ENCODE measurements at regions not wholly inside any gene's neighbourhood (a gene's known extent, or its start where the extent isn't known, plus 50 kb on each side); places are given as distances from the start of the nearest gene placed in this dataset.

DNA sequence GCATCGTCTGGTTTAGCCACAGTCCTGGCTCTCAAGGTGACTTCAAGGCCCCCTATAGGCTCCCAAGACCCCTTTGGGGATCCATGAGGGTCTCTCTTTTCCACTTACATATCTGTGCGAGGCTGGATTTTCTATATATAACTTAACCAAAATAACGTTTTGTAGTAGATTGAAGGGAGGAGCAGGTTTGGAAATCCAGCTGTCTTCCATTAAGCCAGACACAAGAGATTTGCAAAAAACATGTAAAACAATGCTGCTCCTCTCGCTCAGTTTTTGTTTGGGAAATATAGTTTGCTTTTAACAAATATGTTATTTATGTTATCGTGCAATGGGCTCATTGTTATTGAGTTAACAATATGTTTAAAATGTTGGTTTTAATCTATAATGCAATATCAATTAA is 811.2 kb downstream of the TYW1 start:
- in situ Hi-C loops (cut with HindIII; ENCODE audit: low sequenced_read_pairs) = no loop called here

DNA sequence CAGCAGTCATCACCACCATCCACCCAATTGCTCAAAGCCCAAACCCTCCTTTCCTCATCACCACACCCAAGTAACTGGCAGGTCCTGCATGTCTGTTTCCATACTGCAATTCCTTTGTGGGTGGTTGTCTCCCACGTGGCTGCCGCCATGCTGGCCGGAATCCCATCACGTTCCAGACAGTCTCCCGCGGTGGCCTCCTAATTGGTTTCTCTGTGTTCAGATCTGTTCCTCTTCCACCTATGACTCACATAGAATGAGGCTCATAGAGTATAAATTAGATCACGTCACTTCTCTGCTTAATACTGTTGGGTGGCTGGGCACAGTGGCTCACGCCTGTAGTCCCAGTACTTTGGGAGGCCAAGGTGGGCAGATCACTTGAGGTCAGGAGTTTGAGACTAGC is 813.0 kb downstream of the TYW1 start:
- in situ Hi-C loops (cut with HindIII; ENCODE audit: low sequenced_read_pairs) = no loop called here

- in situ Hi-C loops (cut with HindIII; ENCODE audit: low sequenced_read_pairs) = no loop called here
Measured at GRCh38 chr7:67813621-67814292, 817.1 kb downstream of the TYW1 start.

- in situ Hi-C loops (cut with HindIII; ENCODE audit: low sequenced_read_pairs) = no loop called here
Measured at GRCh38 chr7:67817481-67817880, 820.8 kb downstream of the TYW1 start.

DNA sequence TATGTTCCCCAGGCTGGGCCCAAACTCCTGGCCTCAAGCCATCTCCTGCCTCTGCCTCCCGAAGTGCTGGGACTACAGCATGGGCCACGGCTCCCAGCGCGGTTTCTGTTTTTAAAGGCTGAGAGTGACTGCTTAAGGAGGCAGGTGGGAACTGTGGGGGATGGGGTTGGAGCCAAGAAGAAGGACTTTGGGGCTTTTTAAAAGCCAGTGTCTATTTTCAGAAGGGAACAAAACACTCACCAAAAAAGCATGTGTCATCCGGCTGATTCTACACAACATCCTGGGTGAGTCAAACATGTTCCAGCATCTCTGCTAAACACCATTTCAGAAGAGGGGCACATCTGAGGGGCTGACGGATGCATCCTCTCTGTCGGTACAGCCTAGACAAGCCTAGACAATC is 824.5 kb downstream of the TYW1 start:
- in situ Hi-C loops (cut with HindIII; ENCODE audit: low sequenced_read_pairs) = no loop called here

DNA sequence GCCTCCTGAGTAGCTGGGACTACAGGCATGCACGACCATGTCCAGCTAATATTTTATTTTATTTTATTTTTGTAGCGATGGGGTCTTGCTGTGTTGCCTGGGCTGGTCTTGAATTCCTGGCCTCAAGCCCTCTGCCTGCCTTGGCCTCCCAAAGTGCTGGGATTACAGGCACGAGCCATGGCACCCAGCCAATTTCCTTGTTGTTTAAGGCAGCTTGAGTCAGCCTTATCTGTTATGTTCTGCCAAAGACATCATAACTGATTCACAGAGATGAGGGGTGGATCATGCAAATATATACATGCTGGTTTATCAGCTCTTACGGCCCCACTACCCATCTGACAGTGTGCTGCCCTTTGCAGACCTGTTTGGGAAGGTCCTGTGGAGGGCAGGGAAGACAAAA is 826.7 kb downstream of the TYW1 start:
- in situ Hi-C loops (cut with HindIII; ENCODE audit: low sequenced_read_pairs) = no loop called here

DNA sequence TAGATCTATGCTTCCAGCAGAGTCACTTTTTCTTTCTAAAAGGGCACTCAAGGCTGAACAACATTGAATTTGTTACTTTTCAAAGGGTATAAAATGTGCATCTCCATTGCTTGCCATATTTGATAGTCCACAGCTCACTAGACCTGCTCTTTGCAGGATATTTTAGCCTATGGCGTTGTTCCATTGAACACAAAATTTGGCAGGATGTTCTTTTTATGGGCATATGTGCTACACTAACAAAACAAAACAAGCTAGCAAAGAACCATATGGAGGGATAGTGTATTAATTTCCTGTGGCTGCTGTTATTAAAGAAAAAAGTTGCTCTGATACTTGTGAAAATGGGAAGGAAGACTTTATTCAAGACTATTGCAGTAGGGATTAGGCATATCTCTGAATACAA is 828.7 kb downstream of the TYW1 start:
- in situ Hi-C loops (cut with HindIII; ENCODE audit: low sequenced_read_pairs) = no loop called here

DNA sequence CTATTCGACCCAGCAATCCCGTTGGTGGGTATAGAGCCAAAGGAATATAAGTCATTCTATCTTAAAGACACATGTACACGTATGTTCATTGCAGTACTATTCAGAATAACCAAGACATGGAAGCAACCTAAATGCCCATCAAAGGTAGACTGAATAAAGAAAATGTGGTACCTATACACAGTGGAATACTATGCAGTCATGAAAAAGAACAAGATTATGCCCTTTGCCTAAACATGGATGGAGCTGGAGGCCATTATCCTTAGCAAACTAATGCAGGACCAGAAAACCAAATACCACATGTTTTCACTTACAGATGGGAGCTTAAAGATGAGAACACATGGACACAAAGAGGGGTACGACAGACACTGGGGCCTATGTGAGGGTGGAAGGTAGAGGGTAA is 845.3 kb downstream of the TYW1 start:
- in situ Hi-C loops (cut with HindIII; ENCODE audit: low sequenced_read_pairs) = no loop called here

DNA sequence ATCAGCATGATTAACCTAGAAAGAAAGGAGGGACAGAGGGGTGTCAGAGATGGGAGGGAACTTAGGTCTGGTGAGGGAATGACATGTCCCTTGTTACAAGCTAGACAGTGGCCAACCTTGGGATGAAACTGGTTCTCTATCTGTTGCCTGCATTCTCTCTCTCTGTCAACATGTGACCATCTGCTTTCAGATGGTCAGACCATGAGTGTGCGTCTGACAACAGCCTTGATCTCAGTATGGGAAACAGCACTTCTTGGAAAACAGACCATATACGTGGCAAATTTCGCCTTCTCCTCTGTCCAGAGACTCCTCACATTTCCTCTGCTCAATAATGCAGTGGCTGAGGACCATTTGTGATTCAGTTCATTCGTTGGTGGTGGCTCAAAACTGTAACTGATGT is 845.9 kb downstream of the TYW1 start:
- in situ Hi-C loops (cut with HindIII; ENCODE audit: low sequenced_read_pairs) = no loop called here

DNA sequence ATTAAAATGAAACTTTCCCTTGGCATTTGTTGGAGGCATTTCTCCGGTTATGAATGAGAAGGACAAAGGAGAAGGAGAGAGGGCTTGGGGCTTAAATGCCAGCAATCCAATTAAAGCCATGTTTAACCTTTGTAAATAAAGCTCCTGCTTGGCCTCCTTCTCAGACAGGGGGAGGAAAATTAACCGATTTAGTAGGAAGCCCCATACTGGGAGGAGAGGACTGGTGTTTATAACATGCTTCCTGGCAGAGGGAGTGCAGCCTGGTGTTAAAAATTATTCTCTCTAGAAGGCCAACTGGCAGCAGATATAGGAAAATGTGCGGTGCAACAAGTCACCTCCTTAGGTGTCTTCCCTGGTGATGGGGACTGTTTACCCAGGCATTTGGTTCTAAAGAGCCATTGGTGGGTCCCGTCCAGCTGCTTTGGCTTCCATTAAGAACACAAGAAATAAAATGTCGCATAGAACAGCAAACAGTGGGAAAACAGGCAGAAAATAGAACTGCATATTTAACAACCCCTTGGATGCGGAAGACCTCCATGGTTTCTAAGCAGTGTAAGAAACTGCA is 846.5 kb downstream of the TYW1 start:
- in situ Hi-C loops (cut with HindIII; ENCODE audit: low sequenced_read_pairs) = no loop called here

- in situ Hi-C loops (cut with HindIII; ENCODE audit: low sequenced_read_pairs) = no loop called here
Measured at GRCh38 chr7:67843615-67844014, 847.0 kb downstream of the TYW1 start.

DNA sequence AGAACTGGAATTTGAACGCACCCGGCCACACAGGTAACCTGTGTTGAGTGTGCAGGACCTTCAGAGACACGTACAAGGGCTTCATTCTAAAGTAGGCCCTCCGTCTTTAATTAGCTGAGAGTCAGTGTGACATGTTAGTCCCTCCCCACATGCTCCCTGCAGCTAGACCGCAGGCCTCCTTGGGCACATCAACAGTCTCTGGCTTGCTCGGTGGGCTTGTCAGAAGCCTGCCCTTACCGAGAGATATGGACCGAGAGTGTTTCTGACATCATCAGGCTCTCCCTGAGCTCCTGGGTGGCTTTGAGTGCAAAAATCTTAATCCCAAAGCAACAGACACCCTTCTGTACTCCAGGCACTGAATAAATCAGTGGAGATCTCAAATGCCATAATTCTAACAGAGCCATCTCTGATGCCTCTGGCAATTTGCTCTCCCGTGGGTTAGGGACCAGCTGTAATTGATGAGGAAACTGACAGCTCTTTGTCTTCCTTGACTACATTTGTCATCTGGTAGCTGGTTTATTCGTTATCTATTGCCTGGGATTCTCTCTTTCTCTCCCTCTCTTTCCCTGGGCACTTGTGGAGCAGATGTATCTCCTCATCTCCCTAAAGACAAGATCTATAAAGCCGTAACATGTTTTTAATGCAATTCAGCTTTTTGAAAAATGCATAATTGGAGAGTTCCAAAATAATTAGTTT is 850.6 kb downstream of the TYW1 start:
- in situ Hi-C loops (cut with HindIII; ENCODE audit: low sequenced_read_pairs) = no loop called here

GRCh38 chr7:67854221-67855178 is 857.9 kb downstream of the TYW1 start:
- in situ Hi-C loops (cut with HindIII; ENCODE audit: low sequenced_read_pairs) = no loop called here

- in situ Hi-C loops (cut with HindIII; ENCODE audit: low sequenced_read_pairs) = no loop called here
Measured at GRCh38 chr7:67855322-67855721, 858.7 kb downstream of the TYW1 start.

DNA sequence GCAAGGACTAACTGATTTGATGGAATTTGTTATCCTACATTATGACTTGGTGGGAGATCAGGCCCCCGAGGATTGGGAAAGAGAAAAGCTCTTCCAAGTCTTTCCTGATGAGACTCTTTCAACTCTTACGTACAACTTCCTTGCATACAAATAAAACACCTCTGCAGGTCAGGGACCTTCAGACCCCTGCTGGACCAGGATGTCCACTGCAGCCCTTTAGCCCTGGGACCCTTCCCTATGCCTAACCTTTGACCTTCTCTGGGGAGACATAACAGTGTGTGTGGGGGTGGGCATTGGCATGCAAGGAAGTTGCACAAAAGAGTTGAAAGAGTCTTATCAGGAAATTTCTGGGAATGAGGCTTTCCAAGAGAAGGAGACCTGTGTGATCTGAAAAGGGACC is 859.4 kb downstream of the TYW1 start:
- in situ Hi-C loops (cut with HindIII; ENCODE audit: low sequenced_read_pairs) = no loop called here

DNA sequence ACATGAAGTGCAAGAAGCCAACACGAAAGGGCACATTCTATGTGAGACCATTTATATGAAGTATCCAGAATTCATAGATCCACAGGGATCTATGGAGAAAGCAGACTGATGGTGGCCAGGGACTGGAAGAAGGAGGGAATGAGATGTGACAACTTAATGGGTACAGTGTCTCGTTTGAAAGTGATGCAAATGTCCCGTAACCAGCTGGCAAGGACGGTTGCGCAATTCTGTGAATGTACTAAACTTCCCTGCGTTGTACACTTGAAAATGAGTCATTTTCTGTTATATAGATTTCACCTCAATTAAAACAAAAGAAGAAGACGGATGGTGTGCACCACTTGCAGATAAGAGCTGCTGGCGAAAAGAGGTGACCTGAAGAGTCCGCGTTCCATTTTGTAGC is 861.1 kb downstream of the TYW1 start:
- in situ Hi-C loops (cut with HindIII; ENCODE audit: low sequenced_read_pairs) = no loop called here

- in situ Hi-C loops (cut with HindIII; ENCODE audit: low sequenced_read_pairs) = no loop called here
Measured at GRCh38 chr7:67858931-67859330, 862.3 kb downstream of the TYW1 start.

- in situ Hi-C loops (cut with HindIII; ENCODE audit: low sequenced_read_pairs) = no loop called here
Measured at GRCh38 chr7:67863911-67864310, 867.3 kb downstream of the TYW1 start.

DNA sequence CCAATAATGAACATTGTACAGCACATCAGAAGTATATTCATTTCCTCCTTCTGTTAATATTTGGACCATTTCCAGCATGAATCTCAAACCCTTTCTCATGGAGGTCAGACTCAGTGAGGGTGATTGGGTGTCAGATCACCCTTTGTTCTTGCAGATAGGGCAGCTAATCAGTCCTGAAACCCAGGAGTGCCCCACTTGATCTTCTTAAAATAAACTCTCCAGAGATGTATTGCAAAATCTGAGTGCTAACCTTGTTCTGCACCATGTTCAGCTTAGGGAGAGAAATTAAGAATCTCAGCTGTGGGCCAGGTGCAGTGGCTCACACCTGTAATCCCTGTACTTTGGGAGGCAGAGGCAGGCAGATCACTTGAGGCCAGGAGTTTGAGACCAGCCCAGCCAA is 869.4 kb downstream of the TYW1 start:
- in situ Hi-C loops (cut with HindIII; ENCODE audit: low sequenced_read_pairs) = no loop called here

DNA sequence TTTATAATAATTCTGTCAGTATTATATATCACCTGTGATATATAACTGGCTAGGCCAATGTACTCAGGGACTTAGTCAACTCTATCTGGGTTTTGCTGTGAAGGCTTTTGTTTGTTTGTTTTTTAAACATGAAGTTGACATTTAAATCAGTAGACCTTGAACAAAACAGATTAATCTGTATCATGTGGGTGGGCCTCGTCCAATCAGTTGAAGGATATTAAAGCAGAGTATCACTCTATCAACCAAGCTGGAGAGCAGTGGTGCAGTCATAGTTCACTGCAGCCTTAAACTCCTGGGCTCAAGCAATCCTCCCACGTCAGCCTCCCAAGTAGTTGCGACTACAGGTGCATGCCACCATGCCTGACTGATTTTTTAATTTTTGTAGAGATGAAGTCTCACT is 870.2 kb downstream of the TYW1 start:
- in situ Hi-C loops (cut with HindIII; ENCODE audit: low sequenced_read_pairs) = no loop called here

- in situ Hi-C loops (cut with HindIII; ENCODE audit: low sequenced_read_pairs) = no loop called here
Measured at GRCh38 chr7:67870396-67870795, 873.8 kb downstream of the TYW1 start.

All from DLD1 (cell line).